Mammary epithelial cell (primary cell): ENCODE measurements at regions not wholly inside any gene's neighbourhood (a gene's known extent, or its start where the extent isn't known, plus 50 kb on each side); places are given as distances from the start of the nearest gene placed in this dataset.

Experiments
- EZH2 ChIP-seq: IDR thresholded peaks from 2 replicates; pipeline ENCODE4 v1.6.1; 2012; ENCODE audit warnings: low read length, inconsistent platforms, borderline replicate concordance
- TF ChIP-seq, protein P1 (sequence below), 2 donors: IDR thresholded peaks in 1 of 2; conservative IDR thresholded peaks in 1 of 2; 2 replicates each; pipeline ENCODE4 v1.5.1; 2011 to 2012; ENCODE audit warnings: inconsistent platforms in 2 of 2, low read length in 2 of 2, mild to moderate bottlenecking in 2 of 2, control low read depth in 1 of 2, low read depth in 1 of 2; ENCODE audit not compliant: insufficient read depth in 1 of 2; ENCODE audit errors: extremely low read depth in 1 of 2

DNA sequence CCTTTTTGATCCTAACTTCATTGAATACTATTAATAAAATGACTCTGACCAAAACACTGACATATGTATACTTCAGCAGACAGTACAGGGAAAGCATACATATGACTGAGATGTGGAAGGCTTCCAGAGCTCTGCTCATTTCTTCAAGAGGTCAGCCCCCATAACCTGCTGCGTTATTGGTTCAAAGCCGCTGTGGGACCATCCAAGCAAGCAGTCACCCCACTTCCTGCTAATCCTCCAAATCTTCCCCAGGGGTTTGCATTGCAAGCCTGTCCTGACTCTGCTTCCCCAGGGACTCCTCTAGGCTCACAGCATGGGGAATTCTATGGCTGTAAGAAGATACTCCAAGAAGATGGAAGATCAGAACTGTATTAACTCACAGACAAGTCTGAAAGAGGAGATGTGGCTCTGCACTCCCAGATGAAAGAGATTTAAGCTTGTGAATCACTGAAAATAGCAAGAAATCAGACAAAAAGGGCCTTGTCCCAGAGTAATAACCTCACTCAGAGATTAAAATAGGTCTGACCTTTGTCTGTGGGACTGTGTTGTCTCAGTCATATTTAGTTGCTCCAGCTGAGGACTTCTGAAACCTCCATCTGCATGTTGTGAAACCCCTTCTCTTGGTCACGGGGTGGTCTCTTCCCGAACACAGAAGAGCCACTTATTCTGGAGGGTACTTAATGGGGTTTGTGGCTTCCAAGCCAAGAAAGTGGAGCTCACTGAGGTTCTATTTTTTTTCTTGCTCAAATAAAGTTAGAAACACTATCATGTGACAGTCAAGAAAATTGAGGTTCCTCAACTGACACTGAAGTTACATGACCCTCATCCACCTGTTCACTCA, 101.5 kb upstream of the MARCKS start:
- TF ChIP-seq, protein P1, sequence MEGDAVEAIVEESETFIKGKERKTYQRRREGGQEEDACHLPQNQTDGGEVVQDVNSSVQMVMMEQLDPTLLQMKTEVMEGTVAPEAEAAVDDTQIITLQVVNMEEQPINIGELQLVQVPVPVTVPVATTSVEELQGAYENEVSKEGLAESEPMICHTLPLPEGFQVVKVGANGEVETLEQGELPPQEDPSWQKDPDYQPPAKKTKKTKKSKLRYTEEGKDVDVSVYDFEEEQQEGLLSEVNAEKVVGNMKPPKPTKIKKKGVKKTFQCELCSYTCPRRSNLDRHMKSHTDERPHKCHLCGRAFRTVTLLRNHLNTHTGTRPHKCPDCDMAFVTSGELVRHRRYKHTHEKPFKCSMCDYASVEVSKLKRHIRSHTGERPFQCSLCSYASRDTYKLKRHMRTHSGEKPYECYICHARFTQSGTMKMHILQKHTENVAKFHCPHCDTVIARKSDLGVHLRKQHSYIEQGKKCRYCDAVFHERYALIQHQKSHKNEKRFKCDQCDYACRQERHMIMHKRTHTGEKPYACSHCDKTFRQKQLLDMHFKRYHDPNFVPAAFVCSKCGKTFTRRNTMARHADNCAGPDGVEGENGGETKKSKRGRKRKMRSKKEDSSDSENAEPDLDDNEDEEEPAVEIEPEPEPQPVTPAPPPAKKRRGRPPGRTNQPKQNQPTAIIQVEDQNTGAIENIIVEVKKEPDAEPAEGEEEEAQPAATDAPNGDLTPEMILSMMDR (conservative IDR thresholded peaks at IDR 0.05 in 1 of 2, IDR thresholded peaks at IDR 0.05 in 1 of 2; ENCODE audit: extremely low read depth in 1 of 2, insufficient read depth in 1 of 2, low read depth in 1 of 2, low read length in 2 of 2): no peak
- TF ChIP-seq EZH2: no peak
